WTC11 (cell line): ENCODE measurements at regions not wholly inside any gene's neighbourhood (a gene's known extent, or its start where the extent isn't known, plus 50 kb on each side); places are given as distances from the start of the nearest gene placed in this dataset.

Experiments
- ATAC-seq: fragments of 200-7000 bp; cut with Tn5 transposase; 2 replicates; pipeline ENCODE4 v1.10.0; 2021; ENCODE audit warnings: mild to moderate bottlenecking, moderate library complexity
- CTCF ChIA-PET: fragments of 300-600 bp; sonication (Branson Sonifier 250); formaldehyde crosslinking; loops from one replicate; lab custom pipeline; 2021; ENCODE audit warnings: antibody characterized with exemption; lab: Charles Lee
- POLR2A ChIA-PET: fragments of 350-600 bp; sonication (Branson Sonifier 250); formaldehyde crosslinking; loops from one replicate; lab custom pipeline; 2021; ENCODE audit warnings: antibody characterized with exemption; lab: Charles Lee
- DNase-seq: peaks from one replicate; pipeline ENCODE4 v3.0.0; 2021; ENCODE audit warnings: low spot score
- H3K27ac Mint-ChIP-seq: 2 replicates; pipeline ENCODE4 v1.8.0; 2021; ENCODE audit warnings: mixed read lengths
- H3K27me3 Mint-ChIP-seq: 2 replicates; pipeline ENCODE4 v1.8.0; 2021; ENCODE audit warnings: low read depth, mild to moderate bottlenecking, moderate library complexity, mixed read lengths
- H3K36me3 Mint-ChIP-seq: 2 replicates; pipeline ENCODE4 v1.8.0; 2021; ENCODE audit warnings: mixed read lengths
- H3K4me1 Mint-ChIP-seq: 2 replicates; pipeline ENCODE4 v1.8.0; 2022; ENCODE audit warnings: mixed read lengths
- H3K4me3 Mint-ChIP-seq: 2 replicates; pipeline ENCODE4 v1.8.0; 2021; ENCODE audit warnings: mild to moderate bottlenecking, moderate library complexity, mixed read lengths
- H3K9me3 Mint-ChIP-seq: 2 replicates; pipeline ENCODE4 v1.8.0; 2021; ENCODE audit warnings: mixed read lengths
- ATF1 ChIP-seq: sonication (generic); formaldehyde crosslinking; IDR thresholded peaks from 2 replicates; pipeline ENCODE4 v1.8.1; 2023; ENCODE audit warnings: mild to moderate bottlenecking, moderate library complexity, missing genetic modification reagents
- CBFB ChIP-seq: sonication (generic); formaldehyde crosslinking; IDR thresholded peaks from 2 replicates; pipeline ENCODE4 v1.8.1; 2022; ENCODE audit warnings: mild to moderate bottlenecking, low read depth, missing genetic modification reagents
- ESRRA ChIP-seq: sonication (generic); formaldehyde crosslinking; IDR thresholded peaks from 2 replicates; pipeline ENCODE4 v1.8.1; 2022; ENCODE audit warnings: mild to moderate bottlenecking, missing genetic modification reagents, borderline replicate concordance
- FOXK1 ChIP-seq: sonication (generic); formaldehyde crosslinking; IDR thresholded peaks from 2 replicates; pipeline ENCODE4 v1.8.0; 2022; ENCODE audit warnings: mild to moderate bottlenecking, moderate library complexity, missing genetic modification reagents
- FOXP4 ChIP-seq: sonication (generic); formaldehyde crosslinking; IDR thresholded peaks from 2 replicates; pipeline ENCODE4 v1.8.0; 2022; ENCODE audit warnings: mild to moderate bottlenecking, missing genetic modification reagents
- HMGXB4 ChIP-seq: sonication (generic); formaldehyde crosslinking; IDR thresholded peaks from 2 replicates; pipeline ENCODE4 v1.8.1; 2023; ENCODE audit warnings: mild to moderate bottlenecking, moderate library complexity, missing genetic modification reagents
- NFATC4 ChIP-seq: fragments of 250-450 bp; sonication (Bioruptor Pico); IDR thresholded peaks from 2 replicates; pipeline ENCODE4 v1.9.0; 2021; ENCODE audit warnings: mild to moderate bottlenecking
- NFYB ChIP-seq: sonication (generic); formaldehyde crosslinking; conservative IDR thresholded peaks from 2 replicates; pipeline ENCODE4 v1.8.0; 2022; ENCODE audit warnings: low read depth, missing genetic modification reagents
- NR1H2 ChIP-seq: sonication (generic); formaldehyde crosslinking; IDR thresholded peaks from 2 replicates; pipeline ENCODE4 v1.9.0; 2021; ENCODE audit warnings: mild to moderate bottlenecking, moderate library complexity, missing genetic modification reagents
- NR3C1 ChIP-seq: sonication (generic); formaldehyde crosslinking; conservative IDR thresholded peaks from 2 replicates; pipeline ENCODE4 v1.8.1; 2023; ENCODE audit warnings: low read depth, mild to moderate bottlenecking, missing genetic modification reagents
- OVOL2 ChIP-seq: fragments of 250-450 bp; sonication (Bioruptor Pico); IDR thresholded peaks from 2 replicates; pipeline ENCODE4 v1.9.0; 2021; ENCODE audit warnings: mild to moderate bottlenecking, borderline replicate concordance
- PRRX2 ChIP-seq: fragments of 250-450 bp; sonication (Bioruptor Pico); IDR thresholded peaks from 2 replicates; pipeline ENCODE4 v1.8.0; 2021; ENCODE audit warnings: mild to moderate bottlenecking
- SP1 ChIP-seq: sonication (generic); formaldehyde crosslinking; conservative IDR thresholded peaks from 2 replicates; pipeline ENCODE4 v1.8.1; 2022; ENCODE audit warnings: missing genetic modification reagents
- TEAD1 ChIP-seq: sonication (generic); formaldehyde crosslinking; IDR thresholded peaks from 2 replicates; pipeline ENCODE4 v1.8.0; 2022; ENCODE audit warnings: mild to moderate bottlenecking, missing genetic modification reagents
- ZMAT4 ChIP-seq: fragments of 250-450 bp; sonication (Bioruptor Pico); IDR thresholded peaks from 2 replicates; pipeline ENCODE4 v1.9.0; 2021; ENCODE audit warnings: mild to moderate bottlenecking
- ZNF423 ChIP-seq: fragments of 250-450 bp; sonication (Bioruptor Pico); IDR thresholded peaks from 2 replicates; pipeline ENCODE4 v2.1.2; 2022; ENCODE audit warnings: mild to moderate bottlenecking, moderate library complexity
- ZNF425 ChIP-seq: fragments of 250-450 bp; sonication (Bioruptor Pico); conservative IDR thresholded peaks from 2 replicates; pipeline ENCODE4 v1.9.0; 2021; ENCODE audit warnings: mild to moderate bottlenecking
- TF ChIP-seq, protein P1 (sequence below): fragments of 250-450 bp; sonication (Bioruptor Pico); IDR thresholded peaks from 2 replicates; pipeline ENCODE4 v2.1.2; 2022; ENCODE audit warnings: mild to moderate bottlenecking, moderate library complexity
- TF ChIP-seq, protein P2 (sequence below): sonication (generic); formaldehyde crosslinking; IDR thresholded peaks from 2 replicates; pipeline ENCODE4 v1.8.0; 2023; ENCODE audit warnings: missing genetic modification reagents
- TF ChIP-seq, protein P3 (sequence below): fragments of 200-600 bp; IDR thresholded peaks from 2 replicates; pipeline ENCODE4 v1.8.0; 2022; ENCODE audit warnings: antibody characterized with exemption
- TF ChIP-seq, protein P4 (sequence below): sonication (generic); formaldehyde crosslinking; IDR thresholded peaks from 2 replicates; pipeline ENCODE4 v1.8.0; 2023; ENCODE audit warnings: mild to moderate bottlenecking, missing genetic modification reagents
- TF ChIP-seq, protein P5 (sequence below): fragments of 250-450 bp; sonication (Bioruptor Pico); IDR thresholded peaks from 2 replicates; pipeline ENCODE4 v1.9.0; 2021; ENCODE audit warnings: moderate library complexity, mild to moderate bottlenecking, inconsistent platforms, borderline replicate concordance
- TF ChIP-seq, protein P6 (sequence below): sonication (generic); formaldehyde crosslinking; IDR thresholded peaks from 2 replicates; pipeline ENCODE4 v1.8.0; 2022; ENCODE audit warnings: mild to moderate bottlenecking, missing genetic modification reagents

DNA sequence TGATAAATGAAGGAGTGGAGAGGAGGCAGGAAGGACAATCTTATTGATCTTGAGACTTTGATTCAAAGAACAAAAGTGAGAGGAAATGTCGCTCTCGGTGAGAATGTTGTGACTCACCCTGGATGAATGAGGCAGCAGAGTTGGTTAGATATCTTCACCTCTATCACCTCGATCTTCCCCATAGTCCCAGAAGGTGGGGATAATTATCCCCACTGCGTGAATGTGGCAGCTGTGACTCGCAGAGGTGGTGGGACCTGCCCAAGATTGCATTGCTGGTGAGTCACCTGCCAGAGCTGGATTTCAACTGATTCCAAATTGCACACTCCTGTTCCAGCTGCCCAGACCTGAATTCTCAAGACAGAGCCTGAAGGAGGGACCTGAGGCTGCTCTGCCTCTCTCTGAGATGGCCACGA, 105.0 kb downstream of the MATN1 start:
- no peaks in the 10 kb centered on the region for H3K4me1 Mint-ChIP-seq
- TF ChIP-seq, protein P1, sequence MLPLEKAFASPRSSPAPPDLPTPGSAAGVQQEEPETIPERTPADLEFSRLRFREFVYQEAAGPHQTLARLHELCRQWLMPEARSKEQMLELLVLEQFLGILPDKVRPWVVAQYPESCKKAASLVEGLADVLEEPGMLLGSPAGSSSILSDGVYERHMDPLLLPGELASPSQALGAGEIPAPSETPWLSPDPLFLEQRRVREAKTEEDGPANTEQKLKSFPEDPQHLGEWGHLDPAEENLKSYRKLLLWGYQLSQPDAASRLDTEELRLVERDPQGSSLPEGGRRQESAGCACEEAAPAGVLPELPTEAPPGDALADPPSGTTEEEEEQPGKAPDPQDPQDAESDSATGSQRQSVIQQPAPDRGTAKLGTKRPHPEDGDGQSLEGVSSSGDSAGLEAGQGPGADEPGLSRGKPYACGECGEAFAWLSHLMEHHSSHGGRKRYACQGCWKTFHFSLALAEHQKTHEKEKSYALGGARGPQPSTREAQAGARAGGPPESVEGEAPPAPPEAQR (CRISPR knock-in tag): no peak
- no peak for TF ChIP-seq HMGXB4
- TF ChIP-seq, protein P2, sequence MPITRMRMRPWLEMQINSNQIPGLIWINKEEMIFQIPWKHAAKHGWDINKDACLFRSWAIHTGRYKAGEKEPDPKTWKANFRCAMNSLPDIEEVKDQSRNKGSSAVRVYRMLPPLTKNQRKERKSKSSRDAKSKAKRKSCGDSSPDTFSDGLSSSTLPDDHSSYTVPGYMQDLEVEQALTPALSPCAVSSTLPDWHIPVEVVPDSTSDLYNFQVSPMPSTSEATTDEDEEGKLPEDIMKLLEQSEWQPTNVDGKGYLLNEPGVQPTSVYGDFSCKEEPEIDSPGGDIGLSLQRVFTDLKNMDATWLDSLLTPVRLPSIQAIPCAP (CRISPR knock-in tag): no peak
- no peak for TF ChIP-seq ZNF423 (CRISPR knock-in tag)
- TF ChIP-seq PRRX2 (CRISPR knock-in tag): no peak
- TF ChIP-seq NR3C1: no peak
- no peak for TF ChIP-seq SP1 (CRISPR knock-in tag)
- TF ChIP-seq, protein P3, sequence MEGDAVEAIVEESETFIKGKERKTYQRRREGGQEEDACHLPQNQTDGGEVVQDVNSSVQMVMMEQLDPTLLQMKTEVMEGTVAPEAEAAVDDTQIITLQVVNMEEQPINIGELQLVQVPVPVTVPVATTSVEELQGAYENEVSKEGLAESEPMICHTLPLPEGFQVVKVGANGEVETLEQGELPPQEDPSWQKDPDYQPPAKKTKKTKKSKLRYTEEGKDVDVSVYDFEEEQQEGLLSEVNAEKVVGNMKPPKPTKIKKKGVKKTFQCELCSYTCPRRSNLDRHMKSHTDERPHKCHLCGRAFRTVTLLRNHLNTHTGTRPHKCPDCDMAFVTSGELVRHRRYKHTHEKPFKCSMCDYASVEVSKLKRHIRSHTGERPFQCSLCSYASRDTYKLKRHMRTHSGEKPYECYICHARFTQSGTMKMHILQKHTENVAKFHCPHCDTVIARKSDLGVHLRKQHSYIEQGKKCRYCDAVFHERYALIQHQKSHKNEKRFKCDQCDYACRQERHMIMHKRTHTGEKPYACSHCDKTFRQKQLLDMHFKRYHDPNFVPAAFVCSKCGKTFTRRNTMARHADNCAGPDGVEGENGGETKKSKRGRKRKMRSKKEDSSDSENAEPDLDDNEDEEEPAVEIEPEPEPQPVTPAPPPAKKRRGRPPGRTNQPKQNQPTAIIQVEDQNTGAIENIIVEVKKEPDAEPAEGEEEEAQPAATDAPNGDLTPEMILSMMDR: no peak
- TF ChIP-seq NFYB: no peak
- TF ChIP-seq, protein P4, sequence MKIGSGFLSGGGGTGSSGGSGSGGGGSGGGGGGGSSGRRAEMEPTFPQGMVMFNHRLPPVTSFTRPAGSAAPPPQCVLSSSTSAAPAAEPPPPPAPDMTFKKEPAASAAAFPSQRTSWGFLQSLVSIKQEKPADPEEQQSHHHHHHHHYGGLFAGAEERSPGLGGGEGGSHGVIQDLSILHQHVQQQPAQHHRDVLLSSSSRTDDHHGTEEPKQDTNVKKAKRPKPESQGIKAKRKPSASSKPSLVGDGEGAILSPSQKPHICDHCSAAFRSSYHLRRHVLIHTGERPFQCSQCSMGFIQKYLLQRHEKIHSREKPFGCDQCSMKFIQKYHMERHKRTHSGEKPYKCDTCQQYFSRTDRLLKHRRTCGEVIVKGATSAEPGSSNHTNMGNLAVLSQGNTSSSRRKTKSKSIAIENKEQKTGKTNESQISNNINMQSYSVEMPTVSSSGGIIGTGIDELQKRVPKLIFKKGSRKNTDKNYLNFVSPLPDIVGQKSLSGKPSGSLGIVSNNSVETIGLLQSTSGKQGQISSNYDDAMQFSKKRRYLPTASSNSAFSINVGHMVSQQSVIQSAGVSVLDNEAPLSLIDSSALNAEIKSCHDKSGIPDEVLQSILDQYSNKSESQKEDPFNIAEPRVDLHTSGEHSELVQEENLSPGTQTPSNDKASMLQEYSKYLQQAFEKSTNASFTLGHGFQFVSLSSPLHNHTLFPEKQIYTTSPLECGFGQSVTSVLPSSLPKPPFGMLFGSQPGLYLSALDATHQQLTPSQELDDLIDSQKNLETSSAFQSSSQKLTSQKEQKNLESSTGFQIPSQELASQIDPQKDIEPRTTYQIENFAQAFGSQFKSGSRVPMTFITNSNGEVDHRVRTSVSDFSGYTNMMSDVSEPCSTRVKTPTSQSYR (CRISPR knock-in tag): no peak
- no peak for TF ChIP-seq ESRRA (CRISPR knock-in tag)
- TF ChIP-seq FOXP4 (CRISPR knock-in tag): no peak
- no peak for TF ChIP-seq ATF1 (CRISPR knock-in tag)
- no peak for TF ChIP-seq NR1H2
- TF ChIP-seq, all 79 proteins: peak for 0
- Mint-ChIP-seq H3K4me3 (no peak overlapping the region), H3K36me3 (peaks cover 4% of the 10 kb centered on the region), H3K9me3 (peaks cover 13% of the 10 kb centered on the region), H3K27ac (no peak overlapping the region), H3K27me3 (peaks cover 3% of the 10 kb centered on the region)
- ChIA-PET POLR2A (no interaction called here), CTCF (no interaction called here)
- ATAC-seq: no peak
- no peak for DNase-seq

DNA sequence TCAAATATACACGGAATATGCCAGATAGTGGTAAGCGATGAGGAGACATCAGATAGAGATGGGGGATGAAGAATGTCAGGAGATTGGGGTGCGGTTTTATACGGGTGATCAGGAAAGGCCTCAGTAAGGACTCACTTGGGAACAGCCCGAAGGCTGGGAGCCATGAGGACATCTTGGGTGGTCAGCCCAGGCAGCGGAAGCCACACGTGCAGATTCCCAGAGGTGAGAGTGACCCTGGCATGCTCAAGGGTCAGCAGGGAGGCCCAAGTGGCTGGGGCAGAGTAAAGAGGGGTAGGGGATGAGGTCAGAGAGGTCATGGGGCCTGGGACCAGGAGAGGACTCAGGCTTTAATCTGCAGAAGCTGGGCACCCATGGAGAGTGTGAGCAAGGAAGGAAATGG, 106.6 kb downstream of the MATN1 start:
- no peak overlapping the region for H3K4me3 Mint-ChIP-seq
- CTCF ChIA-PET: no interaction called here
- TF ChIP-seq TEAD1: no peak
- no peak for TF ChIP-seq OVOL2 (CRISPR knock-in tag)
- no peak for TF ChIP-seq CBFB
- TF ChIP-seq, protein P5, sequence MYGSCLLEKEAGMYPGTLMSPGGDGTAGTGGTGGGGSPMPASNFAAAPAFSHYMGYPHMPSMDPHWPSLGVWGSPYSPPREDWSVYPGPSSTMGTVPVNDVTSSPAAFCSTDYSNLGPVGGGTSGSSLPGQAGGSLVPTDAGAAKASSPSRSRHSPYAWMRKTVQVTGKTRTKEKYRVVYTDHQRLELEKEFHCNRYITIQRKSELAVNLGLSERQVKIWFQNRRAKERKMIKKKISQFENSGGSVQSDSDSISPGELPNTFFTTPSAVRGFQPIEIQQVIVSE (CRISPR knock-in tag): no peak
- TF ChIP-seq PRRX2 (CRISPR knock-in tag): no peak
- no peak for TF ChIP-seq NFATC4
- TF ChIP-seq, protein P6, sequence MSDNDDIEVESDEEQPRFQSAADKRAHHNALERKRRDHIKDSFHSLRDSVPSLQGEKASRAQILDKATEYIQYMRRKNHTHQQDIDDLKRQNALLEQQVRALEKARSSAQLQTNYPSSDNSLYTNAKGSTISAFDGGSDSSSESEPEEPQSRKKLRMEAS (CRISPR knock-in tag): no peak
- no peak for TF ChIP-seq ZNF425
- TF ChIP-seq ZMAT4: no peak
- TF ChIP-seq FOXK1 (CRISPR knock-in tag): no peak

More for the DNA sequence above, 106.6 kb downstream of the MATN1 start:
- H3K27ac Mint-ChIP-seq: no peak overlapping the region
- no peaks in the 10 kb centered on the region for H3K9me3 Mint-ChIP-seq
- no peaks in the 10 kb centered on the region for H3K4me1 Mint-ChIP-seq
- ATAC-seq: no peak
- POLR2A ChIA-PET: no interaction called here
- no peaks in the 10 kb centered on the region for H3K27me3 Mint-ChIP-seq
- no peaks in the 10 kb centered on the region for H3K36me3 Mint-ChIP-seq
- no peak for DNase-seq
